HG02938 (cell line): ENCODE measurements at regions not wholly inside any gene's neighbourhood (a gene's known extent, or its start where the extent isn't known, plus 50 kb on each side); places are given as distances from the start of the nearest gene placed in this dataset.
"Not testable (repeated sequence)": the region's sequence is repeated elsewhere in the genome, so short reads cannot be mapped to it uniquely, and the experiment has no call there.

ENCODE experiments used
- ATAC-seq: cut with Tn5 transposase; IDR thresholded peaks from one replicate; pipeline ENCODE4 v1.9.1; 2021; ENCODE audit warnings: mild to moderate bottlenecking, moderate library complexity; ENCODE audit not compliant: unreplicated experiment

DNA sequence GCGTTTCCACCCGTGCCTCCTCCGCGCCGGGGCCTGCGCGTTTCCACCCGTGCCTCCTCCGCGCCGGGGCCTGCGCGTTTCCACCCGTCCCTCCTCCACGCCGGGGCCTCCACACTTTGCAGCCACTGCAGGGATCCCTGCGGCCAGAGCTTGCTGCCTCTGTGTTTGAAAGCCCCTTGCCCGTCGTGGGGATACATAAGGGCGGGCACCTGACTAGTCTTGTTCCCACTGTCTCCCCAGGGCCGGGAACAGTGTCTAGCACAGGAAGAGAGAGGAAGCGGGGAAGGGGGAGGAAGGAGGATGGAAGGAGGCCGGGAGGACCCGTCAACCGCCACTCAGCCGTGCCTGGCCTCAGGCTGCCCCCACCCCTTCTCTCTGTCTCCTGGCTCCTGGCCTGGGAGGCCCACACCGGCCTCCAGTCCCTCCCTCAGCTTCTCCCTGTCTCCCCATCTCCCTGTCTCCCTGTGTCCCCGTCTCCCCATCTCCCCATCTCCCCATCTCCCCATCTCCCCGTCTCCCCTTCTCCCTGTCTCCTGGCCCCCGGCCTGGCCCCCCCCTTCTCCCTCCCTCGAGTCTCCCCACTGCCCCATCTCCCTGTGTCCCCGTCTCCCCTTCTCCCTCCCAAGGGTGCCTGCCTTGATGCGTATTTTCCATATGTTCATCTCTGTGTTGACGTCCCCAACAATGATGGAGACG is 155.6 kb upstream of the ZNF469 start:
- ATAC-seq, result not testable (repeated sequence)

DNA sequence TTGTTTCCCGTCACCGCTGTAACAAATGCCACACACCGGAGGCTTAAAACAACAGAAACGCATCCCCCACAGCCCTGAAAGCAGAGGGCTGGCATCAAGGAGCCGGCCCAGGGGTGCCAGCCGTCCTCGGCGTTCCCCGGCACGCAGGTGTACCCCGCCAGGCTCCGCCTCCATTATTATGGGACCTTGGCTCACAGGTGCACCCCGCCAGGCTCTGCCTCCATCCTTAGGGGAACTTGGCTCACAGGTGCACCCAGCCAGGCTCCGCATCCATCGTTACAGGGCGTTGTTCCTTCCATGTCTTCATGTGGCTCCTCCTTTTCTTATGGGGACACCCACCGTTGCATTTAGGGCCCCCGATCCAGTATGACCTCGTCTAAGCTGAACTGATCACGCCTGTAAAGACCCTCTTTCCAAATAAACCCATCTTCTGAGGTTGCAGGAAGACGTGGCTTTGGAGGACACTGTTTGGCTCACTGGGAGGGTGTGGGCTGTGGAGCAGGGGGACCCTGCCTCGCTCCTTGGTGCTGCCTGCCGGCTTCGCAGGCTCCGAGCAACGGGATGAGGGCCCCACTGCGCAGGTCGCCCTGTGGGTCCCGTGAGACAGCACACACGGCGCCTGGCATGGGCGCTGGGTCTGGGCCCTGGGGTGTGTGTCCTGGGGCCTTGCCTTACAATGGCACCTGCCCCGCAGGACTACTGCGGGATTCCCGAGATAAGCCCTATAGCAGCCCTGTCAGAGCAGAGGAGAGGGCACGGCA is 154.9 kb upstream of the ZNF469 start:
- ATAC-seq, result not testable (repeated sequence)

DNA sequence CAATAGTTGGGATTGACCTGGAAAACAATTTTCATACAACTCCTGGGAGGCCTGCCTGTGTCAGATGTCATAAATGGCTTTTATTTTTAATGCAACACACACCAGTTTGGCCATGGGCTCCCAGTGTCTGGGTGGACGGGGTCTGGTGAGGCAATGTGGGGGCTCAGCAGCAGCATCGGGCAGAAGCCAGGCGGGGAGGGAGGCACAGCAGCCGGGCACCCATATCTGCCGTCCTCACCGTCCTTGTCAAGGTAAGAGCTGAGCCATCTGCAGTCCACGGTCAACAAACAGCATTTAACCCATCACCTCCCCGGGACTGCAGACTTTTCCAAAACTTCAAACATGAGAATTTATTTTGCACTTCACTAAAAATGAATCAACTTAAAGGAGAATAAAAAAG is 154.0 kb upstream of the ZNF469 start:
- not testable (repeated sequence) for ATAC-seq

DNA sequence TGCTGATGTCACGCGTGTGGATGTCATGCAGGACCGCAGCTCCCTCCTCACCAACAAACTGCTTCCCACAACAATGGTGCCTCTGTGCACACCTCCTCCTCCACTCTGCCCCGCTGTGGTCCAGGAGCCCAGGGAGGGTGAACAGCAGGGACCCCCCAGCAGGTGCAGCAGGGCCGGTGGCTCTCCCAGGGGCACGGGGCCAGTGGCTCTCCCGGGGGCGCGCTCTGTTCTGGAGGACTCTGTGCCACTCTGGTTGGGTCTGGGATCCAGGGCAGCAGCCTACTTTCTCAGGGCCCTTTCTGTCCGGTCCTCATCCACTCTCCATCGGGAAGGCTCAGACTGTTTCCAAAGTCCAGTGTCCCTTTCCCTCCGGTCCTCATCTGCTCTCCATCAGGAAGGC is 153.0 kb upstream of the ZNF469 start:
- ATAC-seq, result not testable (repeated sequence)

DNA sequence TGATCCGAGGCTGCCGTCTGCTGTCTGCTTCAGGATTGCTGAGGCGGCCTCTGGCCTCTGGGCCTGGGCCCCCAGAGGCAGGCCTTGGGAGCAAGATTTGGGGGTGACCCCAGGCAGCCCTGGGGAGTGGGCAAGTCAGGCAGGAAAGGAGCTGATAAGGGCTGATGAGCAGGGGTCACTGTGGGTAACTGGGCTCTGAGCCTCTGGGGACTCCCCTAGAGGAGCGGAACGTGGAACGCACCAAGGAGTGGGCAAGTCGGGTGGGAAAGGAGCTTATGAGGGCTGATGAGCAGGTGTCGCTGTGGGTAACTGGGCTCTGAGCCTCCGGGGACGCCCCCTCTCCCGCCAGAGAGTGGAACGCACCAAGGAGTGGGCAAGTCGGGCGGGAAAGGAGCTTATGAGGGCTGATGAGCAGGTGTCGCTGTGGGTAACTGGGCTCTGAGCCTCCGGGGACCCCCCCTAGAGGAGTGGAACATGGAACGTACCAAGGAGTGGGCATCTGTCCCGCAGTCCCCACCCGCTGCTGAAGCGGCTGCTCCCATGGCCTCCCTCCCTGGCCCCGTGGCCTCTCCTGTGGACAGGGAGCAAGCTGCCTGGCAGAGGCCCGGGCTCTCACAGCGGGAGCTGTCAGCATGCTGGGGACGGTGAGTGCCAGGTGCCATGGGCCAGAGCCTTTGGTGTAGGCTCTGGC is 152.3 kb upstream of the ZNF469 start:
- not testable (repeated sequence) for ATAC-seq

DNA sequence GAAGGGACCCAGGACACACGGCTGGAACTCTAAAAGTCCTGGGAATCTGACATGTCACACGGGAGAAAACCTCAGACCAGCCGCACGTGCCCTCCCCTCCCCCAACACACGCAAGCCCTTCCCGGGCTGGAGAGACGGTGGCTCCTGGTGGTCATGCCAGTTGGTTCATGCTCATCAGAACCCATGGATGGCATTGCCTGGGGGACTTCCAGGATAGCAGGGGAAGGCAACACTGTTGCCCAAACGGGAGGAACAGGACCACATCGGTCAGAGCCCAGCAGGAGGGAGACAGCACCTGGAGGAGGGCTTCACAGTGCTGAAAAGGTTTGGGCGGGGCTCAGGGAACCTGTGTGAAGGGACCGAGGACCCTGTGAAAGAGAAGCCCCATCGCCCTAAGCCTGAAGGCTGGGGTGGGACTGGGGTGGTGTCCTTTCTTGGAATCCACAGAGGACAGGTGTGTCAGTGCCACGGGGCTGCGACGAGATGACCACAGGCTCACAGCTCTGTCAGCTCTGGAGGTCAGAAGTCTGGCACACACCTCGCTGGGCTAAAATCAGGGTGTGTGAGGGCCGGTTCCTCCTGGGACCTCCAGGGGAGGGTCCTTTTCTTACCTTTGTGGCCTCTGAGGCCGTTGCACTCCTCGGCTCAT is 151.7 kb upstream of the ZNF469 start:
- not testable (repeated sequence) for ATAC-seq

DNA sequence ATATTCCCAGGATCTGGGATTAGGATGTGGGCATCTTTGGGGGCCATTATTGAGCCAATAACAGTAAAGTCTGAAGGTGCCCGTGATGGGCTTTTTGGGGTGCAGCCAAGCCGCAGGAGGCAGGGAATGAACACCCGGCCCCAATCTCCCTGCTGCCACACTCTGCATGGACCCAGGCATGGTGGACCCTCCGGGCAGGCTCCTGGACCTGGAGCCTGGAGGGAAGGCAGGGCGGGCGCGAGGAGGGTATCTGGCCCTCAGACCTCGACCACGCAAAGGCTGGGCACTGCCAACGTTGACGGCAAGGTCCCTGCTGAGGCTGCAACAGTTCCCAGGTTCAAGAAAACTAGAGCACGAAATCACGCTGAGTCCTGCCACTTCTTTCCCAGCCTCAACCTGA is 150.9 kb upstream of the ZNF469 start:
- ATAC-seq, result not testable (repeated sequence)

DNA sequence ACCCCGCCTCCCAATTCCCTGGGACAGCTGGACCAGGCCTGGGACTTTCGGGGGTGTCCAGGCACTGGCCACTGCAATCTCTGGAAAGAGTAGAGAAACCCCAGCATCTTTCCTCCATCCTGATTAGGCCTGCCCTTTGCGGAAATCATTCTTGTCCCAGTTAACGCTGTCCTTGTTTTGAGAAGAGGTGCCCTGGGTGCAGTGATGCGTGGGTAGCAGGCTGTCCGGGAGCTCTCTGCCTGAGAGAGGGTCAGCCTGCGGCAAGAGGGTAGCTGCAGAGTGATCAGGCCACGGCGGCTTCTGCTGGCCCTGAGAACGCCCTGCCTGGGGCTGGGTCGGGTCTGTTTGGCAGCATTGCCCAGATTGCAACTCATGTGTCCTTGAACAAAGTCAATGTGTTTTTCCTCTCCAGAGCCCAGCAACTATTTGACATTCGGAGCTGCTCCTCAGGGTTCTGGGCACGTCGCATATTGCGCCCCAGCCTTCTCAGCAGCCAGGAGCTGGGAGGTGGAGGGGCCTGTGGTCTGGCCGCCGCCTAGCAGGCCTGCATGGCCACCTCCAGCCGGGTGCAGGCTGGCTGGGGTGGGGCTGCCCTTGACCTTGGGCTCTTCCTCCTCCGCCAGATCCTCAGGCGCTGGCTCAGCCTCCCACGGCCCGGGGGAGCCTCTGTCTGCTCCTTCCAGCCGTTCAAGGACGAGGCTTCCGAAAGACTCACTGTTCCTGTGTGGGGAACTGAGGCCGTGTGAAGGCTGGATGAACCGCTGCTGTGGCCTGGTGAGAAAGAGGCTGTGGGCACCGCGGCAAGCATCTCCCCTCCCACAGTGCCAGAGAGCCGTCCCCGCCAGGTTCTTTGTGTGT is 150.1 kb upstream of the ZNF469 start:
- not testable (repeated sequence) for ATAC-seq

DNA sequence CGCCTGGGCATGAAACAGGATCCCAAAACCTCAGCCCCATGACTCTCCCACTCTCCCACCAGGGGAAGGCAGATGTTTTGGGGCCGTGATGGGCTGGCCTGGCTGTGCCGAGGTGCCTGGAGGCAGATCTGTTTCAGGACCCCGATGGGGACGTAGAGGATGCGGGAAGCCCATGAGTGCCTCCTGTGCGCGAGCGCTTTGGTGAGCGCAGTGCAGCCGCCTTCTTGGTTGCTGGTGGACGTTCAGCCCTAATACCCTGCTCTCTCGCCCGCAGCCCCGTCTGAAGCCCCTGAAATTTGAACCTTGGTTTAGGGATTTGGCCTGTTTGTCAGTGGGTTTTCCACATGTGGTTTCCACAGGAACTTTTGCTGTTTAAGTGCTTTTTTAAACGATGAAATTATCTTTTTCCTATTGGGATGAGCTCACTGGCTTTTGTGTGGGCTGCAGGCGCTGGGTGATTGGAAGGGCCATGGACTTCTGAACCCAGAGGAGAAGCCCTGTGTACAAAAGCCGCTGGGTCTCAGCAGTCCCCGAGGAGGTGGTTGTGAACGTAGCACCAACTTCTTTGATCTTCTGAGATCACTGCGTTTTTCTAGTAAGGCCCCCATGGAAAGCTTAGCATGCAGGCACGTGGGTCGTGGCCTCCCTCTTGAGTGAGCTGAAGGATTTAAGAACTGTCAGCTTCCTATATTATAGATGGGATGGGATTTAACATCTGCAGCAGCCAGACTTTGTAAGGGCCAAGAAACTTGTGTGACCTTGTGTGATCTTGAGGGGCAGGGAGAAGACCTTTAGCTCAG is 148.9 kb upstream of the ZNF469 start:
- ATAC-seq, result not testable (repeated sequence)

DNA sequence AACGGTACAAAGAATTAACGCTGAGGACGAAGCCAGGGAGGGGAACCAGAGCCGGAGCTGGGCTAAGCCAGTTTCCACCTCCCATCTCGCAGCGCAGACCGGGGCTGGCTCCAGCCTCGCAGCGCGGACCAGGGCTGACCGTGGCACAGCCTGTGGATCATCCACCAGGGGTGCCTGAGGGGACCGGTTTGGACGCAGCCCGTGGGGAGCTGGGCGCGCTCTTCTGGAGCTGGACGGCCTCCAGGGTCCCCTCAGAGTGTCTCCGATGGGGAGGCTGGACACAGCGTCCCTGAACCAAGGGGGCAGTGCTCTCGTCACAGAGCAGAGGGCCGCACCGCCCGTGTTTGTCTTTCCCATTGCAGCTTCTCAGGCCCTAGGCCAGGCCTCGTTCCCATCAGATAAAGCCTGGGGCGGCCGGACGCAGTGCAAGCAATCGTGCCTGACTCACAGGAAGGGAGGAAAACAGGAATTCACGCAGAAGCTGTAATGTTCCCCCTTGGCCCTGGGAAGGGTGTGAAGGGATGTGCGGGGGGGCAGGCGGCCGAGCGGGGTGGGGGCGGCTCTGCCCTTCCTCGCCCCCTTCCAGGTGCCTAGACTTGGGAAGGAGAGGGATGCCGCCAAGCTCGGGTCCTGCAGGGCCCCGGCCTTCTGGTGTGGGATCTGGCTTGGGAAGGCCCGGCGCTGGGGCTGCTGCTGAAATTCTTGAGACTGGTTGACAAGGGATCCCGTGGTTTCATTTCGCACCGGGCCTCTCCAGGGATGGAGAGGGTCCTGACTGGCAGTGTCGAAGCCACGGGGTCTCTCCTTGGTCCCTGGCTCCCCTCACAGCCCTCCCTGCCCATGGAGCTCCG is 148.1 kb upstream of the ZNF469 start:
- not testable (repeated sequence) for ATAC-seq

DNA sequence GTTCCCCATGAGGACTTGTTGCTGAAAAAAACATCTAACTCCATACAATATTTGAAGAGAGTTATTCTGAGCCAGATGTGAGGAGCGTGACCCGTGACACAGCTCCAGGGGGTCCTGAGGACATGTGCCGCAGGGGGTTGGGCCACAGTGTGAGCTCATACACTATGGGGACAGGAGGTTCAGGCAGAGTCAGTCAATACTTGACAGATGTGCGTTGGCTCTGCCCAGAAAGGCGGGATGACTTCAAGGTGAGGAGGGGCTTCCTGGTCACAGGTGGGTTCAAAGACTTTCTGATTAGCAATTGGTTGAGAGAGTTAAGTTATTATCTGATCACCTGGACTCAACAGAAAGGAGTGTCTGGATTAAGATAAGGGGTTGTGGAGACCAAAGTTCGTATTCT is 147.1 kb upstream of the ZNF469 start:
- ATAC-seq, result not testable (repeated sequence)

DNA sequence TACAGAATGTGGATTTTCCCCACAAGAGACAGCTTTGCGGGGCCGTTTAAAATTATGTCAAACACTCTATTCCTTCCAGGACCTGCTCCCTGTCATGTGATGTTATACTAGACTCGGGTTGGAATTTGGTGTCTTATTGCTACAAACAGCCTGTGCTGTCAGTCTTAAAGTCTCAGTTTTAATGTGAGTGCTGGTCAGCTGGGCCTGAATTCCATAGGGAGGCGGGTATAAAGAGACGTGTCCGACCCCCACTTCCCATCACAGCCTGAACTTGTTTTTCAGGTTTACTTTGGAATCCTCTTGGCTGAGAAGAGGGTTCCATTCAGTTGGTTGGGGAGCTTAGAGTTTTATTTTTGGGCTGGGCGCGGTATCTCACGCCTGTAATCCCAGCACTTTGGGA is 146.5 kb upstream of the ZNF469 start:
- ATAC-seq, result not testable (repeated sequence)

DNA sequence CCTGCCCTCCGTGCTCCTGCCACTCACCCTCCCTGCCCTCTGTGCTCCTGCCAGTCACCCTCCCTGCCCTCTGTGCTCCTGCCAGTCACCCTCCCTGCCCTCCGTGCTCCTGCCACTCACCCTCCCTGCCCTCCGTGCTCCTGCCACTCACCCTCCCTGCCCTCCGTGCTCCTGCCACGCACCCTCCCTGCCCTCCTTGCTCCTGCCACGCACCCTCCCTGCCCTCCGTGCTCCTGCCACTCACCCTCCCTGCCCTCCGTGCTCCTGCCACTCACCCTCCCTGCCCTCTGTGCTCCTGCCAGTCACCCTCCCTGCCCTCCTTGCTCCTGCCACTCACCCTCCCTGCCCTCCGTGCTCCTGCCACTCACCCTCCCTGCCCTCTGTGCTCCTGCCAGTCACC is 145.4 kb upstream of the ZNF469 start:
- ATAC-seq, result not testable (repeated sequence)

DNA sequence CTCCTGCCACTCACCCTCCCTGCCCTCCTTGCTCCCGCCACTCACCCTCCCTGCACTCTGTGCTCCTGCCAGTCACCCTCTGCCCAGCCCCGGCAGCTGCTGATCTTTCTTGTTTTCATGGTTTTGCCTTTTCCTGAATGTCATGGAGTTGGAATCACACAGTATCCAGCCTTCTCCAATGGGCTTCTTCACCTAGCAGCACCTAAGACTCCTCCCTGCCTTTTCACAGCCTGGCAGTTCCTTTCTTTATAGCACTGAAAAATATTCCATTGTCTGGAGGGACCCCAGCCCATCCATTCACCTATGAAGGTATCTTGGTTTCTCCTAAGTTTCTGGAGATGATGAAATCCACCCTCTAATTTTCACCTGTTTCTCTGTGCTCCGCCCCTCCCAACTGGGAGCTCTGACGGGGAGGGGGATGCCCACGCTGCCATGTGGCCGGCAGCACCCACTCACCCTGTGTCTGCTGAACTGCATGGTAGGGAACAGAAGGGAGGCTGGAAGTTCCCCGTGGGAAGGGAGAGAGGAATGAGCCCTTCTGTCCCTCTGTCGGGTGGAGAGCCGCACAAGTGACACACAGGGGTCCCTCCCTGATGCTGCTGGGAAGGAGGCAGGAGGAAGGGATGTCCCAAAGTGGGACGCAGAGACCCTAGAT is 144.9 kb upstream of the ZNF469 start:
- ATAC-seq, result not testable (repeated sequence)

DNA sequence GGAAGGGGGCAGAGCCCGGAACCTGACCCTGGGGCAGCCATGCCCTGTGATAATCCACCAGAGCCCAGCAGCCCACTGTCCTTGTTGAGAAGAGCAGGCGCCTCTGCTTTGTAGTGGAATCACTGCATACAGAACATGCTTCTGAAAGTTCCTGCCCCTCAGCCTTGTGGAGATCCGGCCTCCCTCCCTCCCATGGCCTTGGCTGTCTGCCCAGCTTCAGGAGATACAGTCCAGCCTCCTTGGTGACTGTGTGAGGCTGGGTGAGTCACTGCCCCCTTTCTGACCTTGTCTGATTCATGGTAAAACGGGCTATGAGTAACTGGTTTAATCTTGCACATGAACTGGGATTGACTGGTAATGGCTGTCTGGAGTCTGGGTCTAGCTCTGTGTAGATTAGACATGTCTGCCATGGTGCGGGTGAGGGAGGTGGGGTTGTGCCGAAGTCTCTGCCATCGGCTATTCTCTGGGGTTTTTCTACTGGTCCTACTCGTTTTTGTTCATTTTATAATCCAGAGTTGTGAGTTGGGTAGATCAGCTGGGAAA is 144.0 kb upstream of the ZNF469 start:
- ATAC-seq, result not testable (repeated sequence)

DNA sequence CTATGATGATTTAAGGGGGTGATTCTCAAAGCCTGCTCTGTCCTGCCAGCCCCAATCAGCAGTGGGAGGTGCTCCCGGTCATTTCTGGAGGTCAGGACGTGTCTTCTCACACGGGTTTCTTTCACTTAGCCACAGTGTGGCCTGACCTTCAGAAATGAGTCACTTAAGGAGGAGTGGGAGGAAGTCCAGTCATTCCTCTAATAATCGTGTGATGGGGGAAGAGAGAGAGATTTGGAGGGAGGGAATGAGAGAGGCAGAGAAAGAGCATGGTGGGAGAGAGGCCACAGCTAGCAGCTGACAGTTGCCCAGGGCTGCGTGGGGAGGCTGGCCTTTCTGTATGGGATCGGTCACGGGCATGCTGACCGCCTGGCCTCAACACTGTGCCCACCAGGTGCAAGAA is 142.6 kb upstream of the ZNF469 start:
- not testable (repeated sequence) for ATAC-seq

DNA sequence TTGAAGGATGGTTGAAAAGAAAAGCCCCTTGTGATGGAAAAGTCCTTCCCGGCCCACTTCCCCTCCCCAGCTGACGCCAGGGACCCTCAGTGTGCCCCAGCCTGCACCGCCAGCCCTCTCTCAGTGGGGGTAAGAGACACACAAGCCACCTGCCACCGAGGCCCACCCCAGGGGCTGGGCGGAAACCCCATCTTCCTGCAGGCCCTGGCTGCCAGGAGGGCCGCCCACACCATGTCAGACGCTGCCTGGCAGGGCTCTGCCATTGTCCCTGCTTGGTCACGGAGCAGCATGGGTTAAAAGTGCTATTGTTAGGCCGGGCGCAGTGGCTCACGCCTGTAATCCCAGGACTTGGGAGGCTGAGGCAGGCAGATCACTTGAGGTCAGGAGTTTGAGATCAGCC is 142.0 kb upstream of the ZNF469 start:
- ATAC-seq, result not testable (repeated sequence)
